OCI-LY1 (cell line): ENCODE measurements at regions not wholly inside any gene's neighbourhood (a gene's known extent, or its start where the extent isn't known, plus 50 kb on each side); places are given as distances from the start of the nearest gene placed in this dataset.
A peak's percentile ranks its signal among the peaks of the same experiment; 100 is the strongest.

Source experiments
- H2AFZ ChIP-seq: fragments of 200-600 bp; sonication (generic), shearing (Covaris generic); 2 replicates; pipeline ENCODE4 v1.6.0; 2014; ENCODE audit warnings: antibody characterized with exemption, mild to moderate bottlenecking, low read length
- H3F3A ChIP-seq: fragments of 200-600 bp; sonication (generic), shearing (Covaris generic); 2 replicates; pipeline ENCODE4 v1.6.0; 2014; ENCODE audit warnings: mild to moderate bottlenecking, antibody characterized with exemption, low read length, moderate library complexity; ENCODE audit not compliant: insufficient read depth
- H3K27ac ChIP-seq: fragments of 200-600 bp; sonication (generic); 2 replicates; pipeline ENCODE4 v1.5.1; 2014; ENCODE audit warnings: low read length, mixed run types, mild to moderate bottlenecking, low read depth; ENCODE audit not compliant: poor library complexity, severe bottlenecking
- H3K27me3 ChIP-seq: fragments of 200-600 bp; sonication (generic); 2 replicates; pipeline ENCODE4 v1.6.0; 2014; ENCODE audit warnings: antibody characterized with exemption, mild to moderate bottlenecking, low read length, moderate library complexity; ENCODE audit not compliant: insufficient read depth
- H3K36me3 ChIP-seq: fragments of 200-600 bp; sonication (generic); 2 replicates; pipeline ENCODE4 v1.6.1; 2014; ENCODE audit warnings: mild to moderate bottlenecking, antibody characterized with exemption, low read length, moderate library complexity, mixed read lengths; ENCODE audit not compliant: insufficient read depth
- H3K4me1 ChIP-seq: fragments of 200-600 bp; sonication (generic); 2 replicates; pipeline ENCODE4 v1.5.1; 2014; ENCODE audit warnings: mild to moderate bottlenecking, low read length, moderate library complexity; ENCODE audit not compliant: insufficient read depth, severe bottlenecking
- H3K4me2 ChIP-seq: fragments of 200-600 bp; sonication (generic), shearing (Covaris generic); 2 replicates; pipeline ENCODE4 v1.6.1; 2014; ENCODE audit warnings: low read length
- H3K4me3 ChIP-seq: fragments of 200-600 bp; sonication (generic); 2 replicates; pipeline ENCODE4 v1.5.1; 2014; ENCODE audit warnings: low read length, low read depth, mild to moderate bottlenecking, mixed read lengths; ENCODE audit not compliant: poor library complexity, severe bottlenecking
- H3K79me2 ChIP-seq: fragments of 200-600 bp; shearing (Covaris generic); 2 replicates; pipeline ENCODE4 v1.6.1; 2016; ENCODE audit warnings: mixed run types, low read length, mixed read lengths; ENCODE audit not compliant: insufficient read depth
- H3K9ac ChIP-seq: fragments of 200-600 bp; sonication (generic), shearing (Covaris generic); 2 replicates; pipeline ENCODE4 v1.6.1; 2014; ENCODE audit warnings: mild to moderate bottlenecking, low read length, mixed read lengths
- H3K9me2 ChIP-seq: fragments of 200-600 bp; sonication (generic), shearing (Covaris generic); 2 replicates; pipeline ENCODE4 v1.6.1; 2014; ENCODE audit warnings: low read depth, mild to moderate bottlenecking, low read length, mixed read lengths
- H3K9me3 ChIP-seq: fragments of 200-600 bp; shearing (Covaris generic); 2 replicates; pipeline ENCODE4 v1.6.1; 2014; ENCODE audit warnings: low read length, mixed read lengths
- H4K20me1 ChIP-seq: fragments of 200-600 bp; sonication (generic), shearing (Covaris generic); 2 replicates; pipeline ENCODE4 v1.6.0; 2016; ENCODE audit warnings: mild to moderate bottlenecking, low read length; ENCODE audit not compliant: insufficient read depth
- EZH2 ChIP-seq: fragments of 200-600 bp; sonication (generic), shearing (Covaris generic); IDR thresholded peaks from 2 replicates; pipeline ENCODE4 v1.8.0; 2017; ENCODE audit warnings: borderline replicate concordance, mixed run types, mild to moderate bottlenecking, antibody characterized with exemption, low read length, moderate library complexity, mixed read lengths
- TF ChIP-seq, protein P1 (sequence below): fragments of 200-600 bp; sonication (generic), shearing (Covaris generic); IDR thresholded peaks from 2 replicates; pipeline ENCODE4 v1.5.1; 2017; ENCODE audit warnings: mild to moderate bottlenecking, antibody characterized with exemption, low read length, moderate library complexity, mixed read lengths

DNA sequence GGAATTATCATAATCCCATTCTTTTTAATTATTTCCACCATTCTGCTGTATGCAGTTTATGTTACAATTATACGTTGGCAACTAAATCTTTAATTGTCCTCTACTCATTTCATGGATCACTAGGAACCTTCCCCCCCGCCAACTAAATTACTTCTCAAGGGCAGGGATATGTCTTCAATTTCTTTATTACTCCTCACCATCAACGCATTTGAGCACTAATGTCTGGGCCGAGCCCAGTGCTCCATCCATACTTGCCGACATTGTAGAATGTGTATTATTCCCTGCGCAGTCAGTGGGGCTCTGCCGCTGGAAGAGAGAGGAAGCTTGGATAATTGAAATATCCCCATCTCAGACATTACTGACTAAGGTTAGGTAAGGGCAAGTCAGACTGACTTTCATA lies 236.4 kb upstream of the AJAP1 start:
- Histone ChIP-seq H3K4me2 (no peak overlapping the region), H3K4me1 (peaks cover 10% of the 10 kb centered on the region), H3K9me2 (no peaks in the 10 kb centered on the region), H3K36me3 (no peaks in the 10 kb centered on the region; the same call in 1 of the 2 replicates), H4K20me1 (no peaks in the 10 kb centered on the region), H3K9me3 (peaks cover 9% of the 10 kb centered on the region; the same call in 1 of the 2 replicates), H3K4me3 (no peak overlapping the region), H3K79me2 (no peaks in the 10 kb centered on the region), H3F3A (no peaks in the 10 kb centered on the region), H3K9ac (no peak overlapping the region), H3K27ac (no peak overlapping the region), H3K27me3 (no peaks in the 10 kb centered on the region), H2AFZ (no peak overlapping the region)
- TF ChIP-seq EZH2, result no peak
- TF ChIP-seq, protein P1, sequence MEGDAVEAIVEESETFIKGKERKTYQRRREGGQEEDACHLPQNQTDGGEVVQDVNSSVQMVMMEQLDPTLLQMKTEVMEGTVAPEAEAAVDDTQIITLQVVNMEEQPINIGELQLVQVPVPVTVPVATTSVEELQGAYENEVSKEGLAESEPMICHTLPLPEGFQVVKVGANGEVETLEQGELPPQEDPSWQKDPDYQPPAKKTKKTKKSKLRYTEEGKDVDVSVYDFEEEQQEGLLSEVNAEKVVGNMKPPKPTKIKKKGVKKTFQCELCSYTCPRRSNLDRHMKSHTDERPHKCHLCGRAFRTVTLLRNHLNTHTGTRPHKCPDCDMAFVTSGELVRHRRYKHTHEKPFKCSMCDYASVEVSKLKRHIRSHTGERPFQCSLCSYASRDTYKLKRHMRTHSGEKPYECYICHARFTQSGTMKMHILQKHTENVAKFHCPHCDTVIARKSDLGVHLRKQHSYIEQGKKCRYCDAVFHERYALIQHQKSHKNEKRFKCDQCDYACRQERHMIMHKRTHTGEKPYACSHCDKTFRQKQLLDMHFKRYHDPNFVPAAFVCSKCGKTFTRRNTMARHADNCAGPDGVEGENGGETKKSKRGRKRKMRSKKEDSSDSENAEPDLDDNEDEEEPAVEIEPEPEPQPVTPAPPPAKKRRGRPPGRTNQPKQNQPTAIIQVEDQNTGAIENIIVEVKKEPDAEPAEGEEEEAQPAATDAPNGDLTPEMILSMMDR, result no peak

DNA sequence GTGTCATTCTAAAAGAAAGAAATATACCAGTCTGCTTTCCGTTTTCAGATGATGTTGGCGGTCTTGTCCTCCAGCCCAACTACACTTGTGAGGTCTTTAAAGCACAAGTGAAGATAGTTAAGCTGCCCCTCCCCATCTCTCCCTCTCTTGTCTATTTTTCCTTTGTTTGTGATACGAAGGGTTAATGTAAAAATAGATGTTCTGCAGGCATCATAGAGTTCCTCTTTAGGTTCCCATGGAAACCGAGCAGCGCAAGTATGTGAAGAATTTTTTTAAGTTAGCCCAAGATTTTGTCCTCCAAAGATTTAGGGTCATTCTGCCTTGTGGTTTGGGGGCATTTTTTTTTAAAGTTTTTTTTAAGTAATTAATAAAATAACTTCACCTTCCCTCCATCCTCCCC lies 232.4 kb upstream of the AJAP1 start:
- TF ChIP-seq, protein P1, result no peak
- H3K4me1 ChIP-seq, result peaks cover 10% of the 10 kb centered on the region
- no peak overlapping the region for H3K4me3 ChIP-seq
- H3K4me2 ChIP-seq, result no peak overlapping the region
- no peaks in the 10 kb centered on the region; the same call in 1 of the 2 replicates for H3K36me3 ChIP-seq
- no peak overlapping the region for H3K27ac ChIP-seq
- H3K27me3 ChIP-seq, result no peaks in the 10 kb centered on the region
- no peaks in the 10 kb centered on the region for H3F3A ChIP-seq
- no peak overlapping the region for H2AFZ ChIP-seq
- no peaks in the 10 kb centered on the region for H4K20me1 ChIP-seq
- H3K9me2 ChIP-seq, result no peaks in the 10 kb centered on the region
- no peak overlapping the region for H3K9ac ChIP-seq
- H3K9me3 ChIP-seq, result peaks cover 9% of the 10 kb centered on the region; the same call in 1 of the 2 replicates
- H3K79me2 ChIP-seq, result no peaks in the 10 kb centered on the region

DNA sequence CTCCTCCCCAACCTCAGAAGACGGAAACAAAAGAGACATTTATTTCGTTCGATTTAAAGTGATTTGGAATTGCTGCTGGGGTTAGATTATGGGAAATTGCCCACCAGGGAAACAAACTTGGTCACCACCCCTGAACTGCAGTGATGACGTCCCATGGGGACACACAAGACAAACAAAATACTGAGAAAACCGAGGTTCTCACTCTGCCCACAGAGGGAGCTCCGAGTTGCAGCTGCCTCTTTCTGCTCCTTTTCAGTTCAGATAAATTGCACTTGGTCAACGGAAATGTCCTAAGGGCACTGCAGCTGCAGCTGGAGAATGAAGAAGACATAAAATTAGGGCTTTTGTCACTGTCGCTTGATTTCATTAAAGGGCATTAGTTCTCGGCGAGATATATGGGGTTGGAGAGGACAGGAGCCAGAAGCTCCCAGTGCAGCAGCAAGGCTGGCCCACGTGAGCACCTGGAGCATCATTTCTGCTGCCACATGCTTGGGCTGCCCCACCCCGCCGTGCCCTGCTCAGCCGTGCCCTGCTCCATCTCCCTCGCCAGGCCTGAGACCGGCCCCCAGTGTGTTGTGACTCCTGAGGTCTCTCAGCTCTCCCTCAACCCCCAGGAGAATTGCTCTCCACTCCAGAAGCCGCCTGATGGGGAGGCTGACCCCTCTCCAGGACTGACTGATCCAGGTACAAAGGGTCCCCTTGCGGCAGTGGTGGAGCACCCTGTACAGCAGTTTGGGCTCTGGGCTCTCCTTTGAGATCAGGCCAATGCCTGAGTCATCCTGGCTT lies 231.7 kb upstream of the AJAP1 start:
- no peaks in the 10 kb centered on the region for H3K27me3 ChIP-seq
- H3K9me3 ChIP-seq, result peaks cover 9% of the 10 kb centered on the region; the same call in 1 of the 2 replicates
- H3K4me3 ChIP-seq, result no peak overlapping the region
- no peak overlapping the region for H2AFZ ChIP-seq
- no peak overlapping the region for H3K9ac ChIP-seq
- H3K27ac ChIP-seq, result no peak overlapping the region
- peaks cover 10% of the 10 kb centered on the region for H3K4me1 ChIP-seq
- H3K79me2 ChIP-seq, result no peaks in the 10 kb centered on the region
- H3K9me2 ChIP-seq, result no peaks in the 10 kb centered on the region
- H3K36me3 ChIP-seq, result no peaks in the 10 kb centered on the region; the same call in 1 of the 2 replicates
- no peaks in the 10 kb centered on the region for H3F3A ChIP-seq
- no peak overlapping the region for H3K4me2 ChIP-seq
- no peaks in the 10 kb centered on the region for H4K20me1 ChIP-seq
- TF ChIP-seq EZH2, result no peak
- TF ChIP-seq, protein P1, result peak; percentile 26
